ENCODE measurements at regions not wholly inside any gene's neighbourhood (a gene's known extent, or its start where the extent isn't known, plus 50 kb on each side); places are given as distances from the start of the nearest gene placed in this dataset.
"Not testable (repeated sequence)": the region's sequence is repeated elsewhere in the genome, so short reads cannot be mapped to it uniquely, and the experiment has no call there.

- ATAC-seq (ENCODE audit: poor library complexity) (peak; percentile 75), DNase-seq (peak; percentile 57)
- intact Hi-C loops (cut with DNase I), result no loop called here
Measured at GRCh38 chr15:67917037-67917436, 77.2 kb upstream of the RNU6-1 start.

- DNase-seq (no peak), ATAC-seq (ENCODE audit: poor library complexity) (no peak)
- intact Hi-C loops (cut with DNase I), result no loop called here
Measured at GRCh38 chr15:67917636-67918035, 77.8 kb upstream of the RNU6-1 start.

GRCh38 chr15:67918205-67918861 lies 78.5 kb upstream of the RNU6-1 start:
- intact Hi-C loops (cut with DNase I), result no loop called here
- DNase-seq (no peak), ATAC-seq (ENCODE audit: poor library complexity) (no peak)

- DNase-seq, result no peak
- intact Hi-C loops (cut with DNase I), result no loop called here
- ATAC-seq (ENCODE audit: poor library complexity), result no peak
Measured at GRCh38 chr15:67920524-67921240, 80.8 kb upstream of the RNU6-1 start.

- no peak for ATAC-seq (ENCODE audit: poor library complexity)
- intact Hi-C loops (cut with DNase I), result no loop called here
- DNase-seq, result no peak
Measured at GRCh38 chr15:67922106-67922675, 82.3 kb upstream of the RNU6-1 start.

GRCh38 chr15:67922971-67923945 lies 83.4 kb upstream of the RNU6-1 start:
- no peak for DNase-seq
- peak; percentile 49 for ATAC-seq (ENCODE audit: poor library complexity)
- intact Hi-C loops (cut with DNase I), result no loop called here

- no peak for DNase-seq
- no peak for ATAC-seq (ENCODE audit: poor library complexity)
- intact Hi-C loops (cut with DNase I), result no loop called here
Measured at GRCh38 chr15:67924359-67924974, 84.6 kb upstream of the RNU6-1 start.

GRCh38 chr15:67925182-67925581 lies 85.3 kb upstream of the RNU6-1 start:
- no peak for DNase-seq
- intact Hi-C loops (cut with DNase I), result no loop called here
- ATAC-seq (ENCODE audit: poor library complexity), result no peak

GRCh38 chr15:67927501-67928168 lies 87.8 kb upstream of the RNU6-1 start:
- intact Hi-C loops (cut with DNase I), result no loop called here
- DNase-seq (peak; percentile 82), ATAC-seq (ENCODE audit: poor library complexity) (peak; percentile 79)

- DNase-seq (no peak), ATAC-seq (ENCODE audit: poor library complexity) (no peak)
Measured at GRCh38 chr15:67928666-67929065, 88.8 kb upstream of the RNU6-1 start.

GRCh38 chr15:67930720-67931119 lies 90.9 kb upstream of the RNU6-1 start:
- intact Hi-C loops (cut with DNase I), result no loop called here
- DNase-seq (no peak), ATAC-seq (ENCODE audit: poor library complexity) (no peak)

More at GRCh38 chr15:67928666-67929065, 88.8 kb upstream of the RNU6-1 start:
- intact Hi-C loops (cut with DNase I), result no loop called here

- DNase-seq, result no peak
- ATAC-seq (ENCODE audit: poor library complexity), result no peak
- intact Hi-C loops (cut with DNase I), result no loop called here
Measured at GRCh38 chr15:67931861-67932260, 92.0 kb upstream of the RNU6-1 start.

GRCh38 chr15:67934126-67934525 lies 94.3 kb upstream of the RNU6-1 start:
- ATAC-seq (ENCODE audit: poor library complexity); intact Hi-C loops (cut with DNase I); DNase-seq: not testable (repeated sequence)

GRCh38 chr15:67935244-67935643 lies 95.4 kb upstream of the RNU6-1 start:
- peak; percentile 65 for ATAC-seq (ENCODE audit: poor library complexity)
- no peak for DNase-seq
- intact Hi-C loops (cut with DNase I), result no loop called here

GRCh38 chr15:67936258-67936657 lies 96.4 kb upstream of the RNU6-1 start:
- intact Hi-C loops (cut with DNase I), result no loop called here
- no peak for ATAC-seq (ENCODE audit: poor library complexity)
- no peak for DNase-seq

- peak; percentile 30 for ATAC-seq (ENCODE audit: poor library complexity)
- DNase-seq, result no peak
- intact Hi-C loops (cut with DNase I), result no loop called here
Measured at GRCh38 chr15:67937153-67937761, 97.4 kb upstream of the RNU6-1 start.

GRCh38 chr15:67939179-67939578 lies 99.3 kb upstream of the RNU6-1 start:
- intact Hi-C loops (cut with DNase I), result not testable (repeated sequence)

More at GRCh38 chr15:67939179-67939578, 99.3 kb upstream of the RNU6-1 start:
- not testable (repeated sequence) for DNase-seq; ATAC-seq (ENCODE audit: poor library complexity)

Data from Right ventricle myocardium superior (tissue), 1 donor.